Osteoblast (primary cell): ENCODE measurements at regions not wholly inside any gene's neighbourhood (a gene's known extent, or its start where the extent isn't known, plus 50 kb on each side); places are given as distances from the start of the nearest gene placed in this dataset.

Source experiments
- DNase-seq: peaks from one replicate; pipeline ENCODE4 v3.0.0; 2011; ENCODE audit warnings: low spot score, mixed read lengths; ENCODE audit not compliant: insufficient read length; ENCODE audit errors: missing footprints
- H2AFZ ChIP-seq: 2 replicates; pipeline ENCODE4 v1.6.0; 2011; ENCODE audit warnings: mild to moderate bottlenecking, low read length
- H3K27ac ChIP-seq: 2 replicates; pipeline ENCODE4 v1.5.1; 2011; ENCODE audit warnings: mild to moderate bottlenecking, low read depth, low read length, moderate library complexity
- H3K27me3 ChIP-seq: 2 replicates; pipeline ENCODE4 v1.6.0; 2012; ENCODE audit warnings: mild to moderate bottlenecking, control low read depth, inconsistent platforms, low read length, moderate library complexity; ENCODE audit not compliant: insufficient read depth
- H3K36me3 ChIP-seq: 2 replicates; pipeline ENCODE4 v1.5.1; 2011; ENCODE audit warnings: mild to moderate bottlenecking, low read length, control low read depth, moderate library complexity; ENCODE audit not compliant: insufficient read depth
- H3K4me1 ChIP-seq: 2 replicates; pipeline ENCODE4 v1.5.1; 2011; ENCODE audit warnings: mild to moderate bottlenecking, low read length, control low read depth, moderate library complexity; ENCODE audit not compliant: insufficient read depth
- H3K4me2 ChIP-seq: 2 replicates; pipeline ENCODE4 v1.6.0; 2011; ENCODE audit warnings: mild to moderate bottlenecking, low read length; ENCODE audit not compliant: insufficient read depth
- H3K4me3 ChIP-seq: fragments of 200-600 bp; sonication (generic); 3 replicates; pipeline ENCODE4 v1.5.1; 2012; ENCODE audit warnings: mild to moderate bottlenecking, low read length, inconsistent platforms; ENCODE audit not compliant: insufficient read depth
- H3K79me2 ChIP-seq: 2 replicates; pipeline ENCODE4 v1.6.0; 2012; ENCODE audit warnings: mild to moderate bottlenecking, low read length, control low read depth, inconsistent platforms; ENCODE audit not compliant: insufficient read depth
- H3K9me3 ChIP-seq: 2 replicates; pipeline ENCODE4 v1.5.1; 2011; ENCODE audit warnings: low read depth, low read length, control low read depth
- H4K20me1 ChIP-seq: 2 replicates; pipeline ENCODE4 v1.6.0; 2012; ENCODE audit warnings: mild to moderate bottlenecking, low read length, control low read depth; ENCODE audit not compliant: insufficient read depth
- TF ChIP-seq, protein P1 (sequence below): IDR thresholded peaks from 2 replicates; pipeline ENCODE4 v1.5.1; 2011; ENCODE audit warnings: mild to moderate bottlenecking, low read depth, low read length, moderate library complexity; ENCODE audit errors: extremely low read depth

DNA sequence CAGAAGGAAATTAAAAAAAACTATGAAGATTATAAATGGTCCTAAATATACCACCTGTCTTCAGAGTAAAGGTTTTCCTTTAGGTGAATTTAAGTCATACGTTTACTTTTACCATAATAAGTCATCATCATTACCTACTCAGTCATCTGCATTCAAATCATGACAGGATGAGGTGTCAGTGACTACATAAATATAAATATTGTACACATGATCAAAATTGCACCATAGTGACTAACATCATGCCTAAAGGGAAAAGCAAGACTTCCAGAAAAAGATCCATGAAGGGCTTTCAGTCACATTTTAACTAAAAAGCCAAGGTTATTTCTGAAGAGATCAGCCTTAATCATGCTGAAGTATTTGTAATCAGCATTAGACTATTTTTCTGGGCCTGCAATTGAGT, 759.9 kb upstream of the FLRT2 start:
- H3K4me1 ChIP-seq = no peaks in the 10 kb centered on the region
- H3K27me3 ChIP-seq = no peaks in the 10 kb centered on the region
- TF ChIP-seq, protein P1, sequence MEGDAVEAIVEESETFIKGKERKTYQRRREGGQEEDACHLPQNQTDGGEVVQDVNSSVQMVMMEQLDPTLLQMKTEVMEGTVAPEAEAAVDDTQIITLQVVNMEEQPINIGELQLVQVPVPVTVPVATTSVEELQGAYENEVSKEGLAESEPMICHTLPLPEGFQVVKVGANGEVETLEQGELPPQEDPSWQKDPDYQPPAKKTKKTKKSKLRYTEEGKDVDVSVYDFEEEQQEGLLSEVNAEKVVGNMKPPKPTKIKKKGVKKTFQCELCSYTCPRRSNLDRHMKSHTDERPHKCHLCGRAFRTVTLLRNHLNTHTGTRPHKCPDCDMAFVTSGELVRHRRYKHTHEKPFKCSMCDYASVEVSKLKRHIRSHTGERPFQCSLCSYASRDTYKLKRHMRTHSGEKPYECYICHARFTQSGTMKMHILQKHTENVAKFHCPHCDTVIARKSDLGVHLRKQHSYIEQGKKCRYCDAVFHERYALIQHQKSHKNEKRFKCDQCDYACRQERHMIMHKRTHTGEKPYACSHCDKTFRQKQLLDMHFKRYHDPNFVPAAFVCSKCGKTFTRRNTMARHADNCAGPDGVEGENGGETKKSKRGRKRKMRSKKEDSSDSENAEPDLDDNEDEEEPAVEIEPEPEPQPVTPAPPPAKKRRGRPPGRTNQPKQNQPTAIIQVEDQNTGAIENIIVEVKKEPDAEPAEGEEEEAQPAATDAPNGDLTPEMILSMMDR = no peak
- no peaks in the 10 kb centered on the region for H3K79me2 ChIP-seq
- H3K27ac ChIP-seq = no peak overlapping the region
- H4K20me1 ChIP-seq = no peaks in the 10 kb centered on the region
- no peaks in the 10 kb centered on the region for H3K9me3 ChIP-seq
- H2AFZ ChIP-seq = no peak overlapping the region
- H3K4me2 ChIP-seq = no peak overlapping the region
- DNase-seq = no peak
- no peaks in the 10 kb centered on the region for H3K36me3 ChIP-seq
- H3K4me3 ChIP-seq = no peak overlapping the region

DNA sequence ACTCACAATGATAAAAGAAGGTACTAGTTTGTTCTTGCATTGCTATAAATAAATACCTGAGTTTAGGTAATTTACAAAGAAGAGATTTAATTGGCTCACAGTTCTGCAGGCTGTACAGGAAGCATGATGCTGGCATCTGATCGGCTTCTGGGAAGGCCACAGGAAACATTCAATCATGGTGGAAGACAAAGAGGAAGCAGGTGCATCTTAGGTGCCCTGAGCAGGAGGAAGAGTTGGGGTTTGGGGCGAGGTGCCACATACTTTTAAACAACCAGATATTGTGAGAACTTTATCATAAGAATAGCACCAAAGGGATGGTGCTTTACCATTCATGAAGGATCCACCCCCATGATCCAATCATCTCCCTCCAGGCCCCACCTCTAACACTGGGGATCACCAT, 752.6 kb upstream of the FLRT2 start:
- Histone ChIP-seq H3K36me3 (no peaks in the 10 kb centered on the region), H2AFZ (no peak overlapping the region), H3K79me2 (no peaks in the 10 kb centered on the region), H3K4me3 (no peak overlapping the region), H3K27me3 (no peaks in the 10 kb centered on the region), H4K20me1 (no peaks in the 10 kb centered on the region), H3K27ac (no peak overlapping the region), H3K9me3 (no peaks in the 10 kb centered on the region), H3K4me2 (no peak overlapping the region), H3K4me1 (no peaks in the 10 kb centered on the region)
- TF ChIP-seq, protein P1 = no peak
- DNase-seq = no peak

DNA sequence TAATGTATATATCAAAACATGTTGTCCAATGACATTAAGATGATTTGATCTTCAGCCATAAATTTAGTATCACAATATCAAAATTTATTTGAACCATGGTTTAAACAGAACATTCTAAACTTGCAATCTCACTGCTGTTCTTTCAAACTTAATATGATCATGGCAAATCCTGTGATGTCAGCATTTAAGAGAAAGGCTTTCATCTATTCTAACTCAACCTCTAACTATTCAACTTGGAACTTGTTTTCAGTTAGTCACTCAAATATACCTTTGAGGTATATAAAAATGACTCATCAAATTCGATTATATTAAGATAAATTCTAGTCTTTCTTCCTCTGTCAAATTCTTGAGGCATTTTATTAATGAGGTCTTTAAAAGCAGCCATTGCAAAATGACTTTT, 747.0 kb upstream of the FLRT2 start:
- DNase-seq = no peak
- H3K27ac ChIP-seq = no peak overlapping the region
- H3K4me2 ChIP-seq = no peak overlapping the region
- H2AFZ ChIP-seq = no peak overlapping the region
- no peak overlapping the region for H3K4me3 ChIP-seq
- TF ChIP-seq, protein P1 = no peak
- no peaks in the 10 kb centered on the region for H3K79me2 ChIP-seq
- H3K4me1 ChIP-seq = no peaks in the 10 kb centered on the region
- no peaks in the 10 kb centered on the region for H3K27me3 ChIP-seq
- H4K20me1 ChIP-seq = no peaks in the 10 kb centered on the region
- no peaks in the 10 kb centered on the region for H3K9me3 ChIP-seq
- no peaks in the 10 kb centered on the region for H3K36me3 ChIP-seq

DNA sequence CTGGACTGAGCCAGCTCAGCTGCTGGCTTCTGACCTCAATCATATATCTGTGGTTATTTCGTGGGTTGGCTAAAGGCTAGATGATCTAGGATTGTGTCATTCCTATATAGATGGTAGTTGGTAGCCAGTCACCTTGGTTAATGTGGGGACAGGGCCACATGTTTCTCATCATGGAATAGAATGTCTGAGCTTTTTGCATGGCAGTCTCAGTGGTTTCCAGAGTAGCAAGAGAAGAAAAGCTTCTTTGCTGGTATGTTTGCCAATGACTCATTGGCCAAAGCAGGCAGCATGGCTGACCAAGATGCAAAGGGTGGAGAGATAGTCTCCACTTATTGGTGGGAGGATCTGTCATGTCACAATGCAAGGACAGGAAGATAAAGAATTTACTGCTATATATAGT, 746.4 kb upstream of the FLRT2 start:
- no peak for DNase-seq
- Histone ChIP-seq H3K9me3 (no peaks in the 10 kb centered on the region), H3K27ac (no peak overlapping the region), H2AFZ (no peak overlapping the region), H3K27me3 (no peaks in the 10 kb centered on the region), H3K36me3 (no peaks in the 10 kb centered on the region), H3K79me2 (no peaks in the 10 kb centered on the region), H3K4me3 (no peak overlapping the region), H3K4me1 (no peaks in the 10 kb centered on the region), H3K4me2 (no peak overlapping the region), H4K20me1 (no peaks in the 10 kb centered on the region)
- TF ChIP-seq, protein P1 = no peak
